IMR-90 (cell line): ENCODE measurements at regions not wholly inside any gene's neighbourhood (a gene's known extent, or its start where the extent isn't known, plus 50 kb on each side); places are given as distances from the start of the nearest gene placed in this dataset.

Experiments
- ATAC-seq: fragments of 200-7000 bp; cut with Tn5 transposase; 2 replicates; pipeline ENCODE4 v1.9.1; 2020; ENCODE audit warnings: low read depth, mild to moderate bottlenecking, moderate library complexity
- BruUV-seq: library from RNA; stranded (reverse); fragments of 400-500 nt; replicated peaks from 2 replicates; lab custom pipeline; 2021; lab: Mats Ljungman, UMichigan
- CTCF ChIA-PET: fragments of 300-600 bp; formaldehyde crosslinking; extraction: SDS; loops from one replicate; lab custom pipeline; 2021; ENCODE audit warnings: antibody characterized with exemption; lab: Yijun Ruan, JAX
- POLR2A ChIA-PET: fragments of 300-600 bp; sonication (Branson Sonifier 250); formaldehyde crosslinking; loops from one replicate; lab custom pipeline; 2022; ENCODE audit warnings: antibody characterized with exemption; ENCODE audit not compliant: unreplicated experiment; lab: Charles Lee
- DNase-seq: peaks from one replicate; pipeline ENCODE4 v3.0.0; 2013
- H2AFZ ChIP-seq: replicated peaks from 2 replicates; pipeline ENCODE3; 2013; ENCODE audit warnings: low read length, mild to moderate bottlenecking; ENCODE audit not compliant: poor library complexity
- H2AK5ac ChIP-seq: 2 replicates; pipeline ENCODE4 v1.6.1; 2013; ENCODE audit warnings: low read depth, low read length, inconsistent platforms
- H2AK9ac ChIP-seq: replicated peaks from 2 replicates; pipeline ENCODE3; 2013; ENCODE audit warnings: mild to moderate bottlenecking, low read depth, low read length, moderate library complexity; ENCODE audit not compliant: poor library complexity
- H2BK120ac ChIP-seq: 2 replicates; pipeline ENCODE4 v1.6.1; 2013; ENCODE audit warnings: low read depth, low read length, inconsistent platforms
- H2BK15ac ChIP-seq: 3 replicates; pipeline ENCODE4 v1.6.1; 2013; ENCODE audit warnings: low read depth, low read length, inconsistent platforms
- H2BK20ac ChIP-seq: 2 replicates; pipeline ENCODE4 v1.6.1; 2013; ENCODE audit warnings: low read depth, mild to moderate bottlenecking, inconsistent platforms, low read length, moderate library complexity
- H2BK5ac ChIP-seq: 2 replicates; pipeline ENCODE4 v1.6.1; 2013; ENCODE audit warnings: mild to moderate bottlenecking, low read depth, low read length, inconsistent platforms; ENCODE audit not compliant: poor library complexity, severe bottlenecking
- H3K14ac ChIP-seq: replicated peaks from 2 replicates; pipeline ENCODE4 v1.6.1; 2013; ENCODE audit warnings: low read depth, low read length, inconsistent platforms
- H3K18ac ChIP-seq: 2 replicates; pipeline ENCODE4 v1.6.1; 2013; ENCODE audit warnings: low read depth, low read length, control low read depth
- H3K23ac ChIP-seq: 2 replicates; pipeline ENCODE4 v1.6.1; 2013; ENCODE audit warnings: low read depth, low read length, inconsistent platforms
- H3K27ac ChIP-seq: 2 replicates; pipeline ENCODE4 v1.5.1; 2013; ENCODE audit warnings: mild to moderate bottlenecking, control low read depth, low read length; ENCODE audit not compliant: insufficient read depth
- H3K27me3 ChIP-seq: 2 replicates; pipeline ENCODE4 v1.6.1; 2013; ENCODE audit warnings: low read length; ENCODE audit not compliant: control insufficient read depth, insufficient read depth
- H3K36me3 ChIP-seq: 2 replicates; pipeline ENCODE4 v1.6.1; 2013; ENCODE audit warnings: low read length, mixed read lengths; ENCODE audit not compliant: control insufficient read depth, insufficient read depth
- H3K4ac ChIP-seq: 2 replicates; pipeline ENCODE4 v1.6.1; 2013; ENCODE audit warnings: low read depth, low read length, inconsistent platforms
- H3K4me1 ChIP-seq: 2 replicates; pipeline ENCODE4 v1.6.1; 2013; ENCODE audit warnings: low read length, mixed read lengths; ENCODE audit not compliant: control insufficient read depth, insufficient read depth
- H3K4me2 ChIP-seq: 2 replicates; pipeline ENCODE4 v1.6.1; 2013; ENCODE audit warnings: low read depth, mild to moderate bottlenecking, control low read depth, low read length, moderate library complexity
- H3K4me3 ChIP-seq: 2 replicates; pipeline ENCODE4 v1.5.1; 2013; ENCODE audit warnings: low read depth, mild to moderate bottlenecking, control low read depth, low read length, moderate library complexity; ENCODE audit not compliant: insufficient read depth
- H3K56ac ChIP-seq: 2 replicates; pipeline ENCODE4 v1.6.1; 2013; ENCODE audit warnings: low read length, inconsistent platforms; ENCODE audit not compliant: insufficient read depth; ENCODE audit errors: extremely low read depth
- H3K79me1 ChIP-seq, 2 experiments: 2 replicates each; pipeline ENCODE4 v1.6.1; 2013; ENCODE audit warnings: low read length in 2 of 2, inconsistent platforms in 1 of 2, low read depth in 1 of 2
- H3K9ac ChIP-seq: 2 replicates; pipeline ENCODE4 v1.6.1; 2013; ENCODE audit warnings: low read depth, low read length, control low read depth
- H3K9me1 ChIP-seq: 2 replicates; pipeline ENCODE4 v1.6.1; 2013; ENCODE audit warnings: low read length, inconsistent platforms; ENCODE audit not compliant: insufficient read depth
- H3K9me3 ChIP-seq: 2 replicates; pipeline ENCODE4 v1.6.1; 2013; ENCODE audit warnings: low read length; ENCODE audit not compliant: control insufficient read depth, insufficient read depth
- H4K20me1 ChIP-seq: 2 replicates; pipeline ENCODE4 v1.6.1; 2013; ENCODE audit warnings: low read length, inconsistent platforms; ENCODE audit not compliant: insufficient read depth
- H4K5ac ChIP-seq: 2 replicates; pipeline ENCODE4 v1.6.1; 2013; ENCODE audit warnings: mild to moderate bottlenecking, low read depth, low read length, control low read depth
- H4K8ac ChIP-seq, 2 experiments: 2 replicates each; pipeline ENCODE4 v1.6.1; 2013; ENCODE audit warnings: low read depth in 2 of 2, low read length in 2 of 2, control low read depth in 1 of 2, inconsistent platforms in 1 of 2
- H4K91ac ChIP-seq: 2 replicates; pipeline ENCODE4 v1.6.1; 2013; ENCODE audit warnings: low read depth, low read length, inconsistent platforms; ENCODE audit not compliant: insufficient read depth
- BHLHE40 ChIP-seq: fragments of 150-350 bp; IDR thresholded peaks from 2 replicates; pipeline ENCODE4 v1.6.1; 2016; ENCODE audit warnings: mild to moderate bottlenecking, low read depth, low read length
- CEBPB ChIP-seq: IDR thresholded peaks from 2 replicates; pipeline ENCODE4 v1.6.1; 2012; ENCODE audit warnings: low read depth, low read length, improper control_type of control experiment
- CHD1 ChIP-seq: IDR thresholded peaks from 2 replicates; pipeline ENCODE4 v1.6.1; 2012; ENCODE audit warnings: low read depth, low read length, improper control_type of control experiment
- FOS ChIP-seq: fragments of 150-350 bp; IDR thresholded peaks from 2 replicates; pipeline ENCODE4 v1.6.1; 2016; ENCODE audit warnings: low read depth, low read length
- MAFK ChIP-seq: IDR thresholded peaks from 2 replicates; pipeline ENCODE4 v1.6.1; 2012; ENCODE audit warnings: low read depth, low read length, improper control_type of control experiment
- MAZ ChIP-seq: IDR thresholded peaks from 2 replicates; pipeline ENCODE4 v1.6.1; 2012; ENCODE audit warnings: low read depth, mild to moderate bottlenecking, low read length, improper control_type of control experiment, moderate library complexity, borderline replicate concordance
- MXI1 ChIP-seq: IDR thresholded peaks from 2 replicates; pipeline ENCODE4 v1.6.1; 2012; ENCODE audit warnings: low read depth, mild to moderate bottlenecking, low read length, moderate library complexity, borderline replicate concordance
- NFE2L2 ChIP-seq: fragments of 150-350 bp; IDR thresholded peaks from 2 replicates; pipeline ENCODE4 v1.6.1; 2016; ENCODE audit warnings: low read depth, mild to moderate bottlenecking, low read length
- POLR2A ChIP-seq: IDR thresholded peaks from 2 replicates; pipeline ENCODE4 v1.6.1; 2012; ENCODE audit warnings: mild to moderate bottlenecking, low read depth, low read length
- RAD21 ChIP-seq: IDR thresholded peaks from 2 replicates; pipeline ENCODE4 v1.6.1; 2012; ENCODE audit warnings: low read length, improper control_type of control experiment
- RCOR1 ChIP-seq: IDR thresholded peaks from 2 replicates; pipeline ENCODE4 v1.6.1; 2012; ENCODE audit warnings: mild to moderate bottlenecking, low read length, improper control_type of control experiment; ENCODE audit not compliant: insufficient replicate concordance
- RFX5 ChIP-seq: IDR thresholded peaks from 2 replicates; pipeline ENCODE4 v1.8.0; 2012; ENCODE audit warnings: low read depth, mild to moderate bottlenecking, low read length, moderate library complexity
- SMC3 ChIP-seq: fragments of 150-350 bp; IDR thresholded peaks from 2 replicates; pipeline ENCODE4 v1.6.1; 2016; ENCODE audit warnings: low read depth, mild to moderate bottlenecking, antibody characterized with exemption, low read length, moderate library complexity
- WGBS, 2 experiments: methylation state at CpG; one replicate each; pipeline versions ENCODE4 v1.1.5 to v1.1.7; 2013; ENCODE audit warnings: missing lambda C conversion rate in 2 of 2; ENCODE audit not compliant: insufficient read length in 1 of 2; ENCODE audit errors: extremely low coverage in 2 of 2; 5-methylcytosine and 5-hydroxymethylcytosine counted together
- dilution Hi-C: fragments of 300-500 bp; cut with HindIII; formaldehyde crosslinking; loops from one replicate; pipeline ENCODE4 v1.14.3; 2018; ENCODE audit warnings: low sequenced_read_pairs; ENCODE audit not compliant: unreplicated experiment
- in situ Hi-C: fragments of 300-500 bp; cut with MboI; formaldehyde crosslinking; loops from 3 replicates; pipeline ENCODE4 v1.14.3; 2019; ENCODE audit warnings: low sequenced_read_pairs, inconsistent platforms, mixed read lengths
- intact Hi-C: fragments of 100-400 bp; cut with micrococcal nuclease; formaldehyde crosslinking; loops from 2 replicates; pipeline ENCODE4 v1.10.0; 2022
- TF ChIP-seq, protein P1 (sequence below): fragments of 150-350 bp; IDR thresholded peaks from 2 replicates; pipeline ENCODE4 v1.6.1; 2017; ENCODE audit warnings: mild to moderate bottlenecking, antibody characterized with exemption, low read length, low read depth
- TF ChIP-seq, protein P2 (sequence below): conservative IDR thresholded peaks from 2 replicates; pipeline ENCODE4 v1.5.1; 2012; ENCODE audit warnings: mild to moderate bottlenecking, low read depth, low read length, improper control_type of control experiment
- TF ChIP-seq, protein P3 (sequence below): fragments of 150-350 bp; IDR thresholded peaks from 2 replicates; pipeline ENCODE4 v1.6.1; 2016; ENCODE audit warnings: low read depth, mild to moderate bottlenecking, low read length, moderate library complexity, borderline replicate concordance

DNA sequence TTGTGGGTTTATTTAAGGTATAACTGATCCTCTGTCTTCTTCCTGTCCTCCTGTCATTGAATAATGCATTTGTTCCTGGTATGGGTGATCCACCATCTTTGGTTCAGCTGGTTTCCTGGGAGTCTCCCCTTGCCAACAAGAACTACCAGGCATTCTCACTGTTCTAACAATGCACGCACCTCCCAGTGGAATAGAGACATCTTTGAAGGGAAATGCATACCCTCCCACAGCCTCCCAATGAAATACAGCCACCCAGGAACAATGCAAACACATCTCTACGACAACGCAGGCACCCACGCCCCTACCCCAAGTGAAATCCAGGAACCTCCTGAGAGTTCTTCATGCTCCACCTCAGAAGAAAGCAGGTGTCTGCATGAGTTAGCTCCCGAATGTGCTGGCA lies 318.0 kb downstream of the SOX11 start:
- no peak overlapping the region; the same call in 1 of the 2 replicates for H3K18ac ChIP-seq

More for the DNA sequence above, 318.0 kb downstream of the SOX11 start:
- no peak overlapping the region for H3K23ac ChIP-seq
- no peak overlapping the region for H3K9ac ChIP-seq
- H3K9me1 ChIP-seq, result no peaks in the 10 kb centered on the region
- no peaks in the 10 kb centered on the region for H3K79me1 ChIP-seq
- no CpG with 5 or more reads among the region's 5 CpGs for WGBS, 2 experiments
- no peak overlapping the region for H2AK9ac ChIP-seq
- no peak overlapping the region for H3K4me3 ChIP-seq
- no peak for ATAC-seq
- no TSS peak for BruUV-seq
- no peak overlapping the region for H2BK15ac ChIP-seq
- in situ Hi-C loops, result no loop called here
- no peak overlapping the region for H4K5ac ChIP-seq
- no peak overlapping the region for H2AK5ac ChIP-seq
- H3K9me3 ChIP-seq, result no peaks in the 10 kb centered on the region
- H3K4ac ChIP-seq, result no peak overlapping the region
- no peak overlapping the region; the same call in 1 of the 2 replicates for H3K27ac ChIP-seq
- no peak overlapping the region for H2BK120ac ChIP-seq
- DNase-seq, result no peak
- H4K91ac ChIP-seq, result no peak overlapping the region
- dilution Hi-C loops, result no loop called here
- H2BK5ac ChIP-seq, result no peak overlapping the region
- no peak overlapping the region; the same call in 1 of the 2 replicates for H3K4me2 ChIP-seq
- no peaks in the 10 kb centered on the region for H3K36me3 ChIP-seq
- intact Hi-C loops, result no loop called here
- no peak overlapping the region for H2AFZ ChIP-seq
- H3K56ac ChIP-seq, result no peak overlapping the region
- no peaks in the 10 kb centered on the region for H4K20me1 ChIP-seq
- ChIA-PET CTCF (no interaction called here), POLR2A (no interaction called here)
- H3K4me1 ChIP-seq, result peaks cover 3% of the 10 kb centered on the region; the same call in 1 of the 2 replicates
- H4K8ac ChIP-seq, result no peak overlapping the region
- H3K14ac ChIP-seq, result no peak overlapping the region
- no peaks in the 10 kb centered on the region for H3K27me3 ChIP-seq
- no peak overlapping the region for H2BK20ac ChIP-seq
- TF ChIP-seq RAD21 (no peak), CEBPB (no peak), SMC3 (no peak), MXI1 (no peak), CHD1 (no peak), MAFK (no peak), MAZ (no peak), FOS (no peak), RCOR1 (no peak), BHLHE40 (no peak), POLR2A (no peak), RFX5 (no peak), NFE2L2 (no peak)
- TF ChIP-seq, protein P1, sequence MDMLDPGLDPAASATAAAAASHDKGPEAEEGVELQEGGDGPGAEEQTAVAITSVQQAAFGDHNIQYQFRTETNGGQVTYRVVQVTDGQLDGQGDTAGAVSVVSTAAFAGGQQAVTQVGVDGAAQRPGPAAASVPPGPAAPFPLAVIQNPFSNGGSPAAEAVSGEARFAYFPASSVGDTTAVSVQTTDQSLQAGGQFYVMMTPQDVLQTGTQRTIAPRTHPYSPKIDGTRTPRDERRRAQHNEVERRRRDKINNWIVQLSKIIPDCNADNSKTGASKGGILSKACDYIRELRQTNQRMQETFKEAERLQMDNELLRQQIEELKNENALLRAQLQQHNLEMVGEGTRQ, result no peak
- TF ChIP-seq, protein P2, sequence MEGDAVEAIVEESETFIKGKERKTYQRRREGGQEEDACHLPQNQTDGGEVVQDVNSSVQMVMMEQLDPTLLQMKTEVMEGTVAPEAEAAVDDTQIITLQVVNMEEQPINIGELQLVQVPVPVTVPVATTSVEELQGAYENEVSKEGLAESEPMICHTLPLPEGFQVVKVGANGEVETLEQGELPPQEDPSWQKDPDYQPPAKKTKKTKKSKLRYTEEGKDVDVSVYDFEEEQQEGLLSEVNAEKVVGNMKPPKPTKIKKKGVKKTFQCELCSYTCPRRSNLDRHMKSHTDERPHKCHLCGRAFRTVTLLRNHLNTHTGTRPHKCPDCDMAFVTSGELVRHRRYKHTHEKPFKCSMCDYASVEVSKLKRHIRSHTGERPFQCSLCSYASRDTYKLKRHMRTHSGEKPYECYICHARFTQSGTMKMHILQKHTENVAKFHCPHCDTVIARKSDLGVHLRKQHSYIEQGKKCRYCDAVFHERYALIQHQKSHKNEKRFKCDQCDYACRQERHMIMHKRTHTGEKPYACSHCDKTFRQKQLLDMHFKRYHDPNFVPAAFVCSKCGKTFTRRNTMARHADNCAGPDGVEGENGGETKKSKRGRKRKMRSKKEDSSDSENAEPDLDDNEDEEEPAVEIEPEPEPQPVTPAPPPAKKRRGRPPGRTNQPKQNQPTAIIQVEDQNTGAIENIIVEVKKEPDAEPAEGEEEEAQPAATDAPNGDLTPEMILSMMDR, result no peak
- TF ChIP-seq, protein P3, sequence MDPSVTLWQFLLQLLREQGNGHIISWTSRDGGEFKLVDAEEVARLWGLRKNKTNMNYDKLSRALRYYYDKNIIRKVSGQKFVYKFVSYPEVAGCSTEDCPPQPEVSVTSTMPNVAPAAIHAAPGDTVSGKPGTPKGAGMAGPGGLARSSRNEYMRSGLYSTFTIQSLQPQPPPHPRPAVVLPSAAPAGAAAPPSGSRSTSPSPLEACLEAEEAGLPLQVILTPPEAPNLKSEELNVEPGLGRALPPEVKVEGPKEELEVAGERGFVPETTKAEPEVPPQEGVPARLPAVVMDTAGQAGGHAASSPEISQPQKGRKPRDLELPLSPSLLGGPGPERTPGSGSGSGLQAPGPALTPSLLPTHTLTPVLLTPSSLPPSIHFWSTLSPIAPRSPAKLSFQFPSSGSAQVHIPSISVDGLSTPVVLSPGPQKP, result no peak
